ENCODE measurements at regions not wholly inside any gene's neighbourhood (a gene's known extent, or its start where the extent isn't known, plus 50 kb on each side); places are given as distances from the start of the nearest gene placed in this dataset.

DNA sequence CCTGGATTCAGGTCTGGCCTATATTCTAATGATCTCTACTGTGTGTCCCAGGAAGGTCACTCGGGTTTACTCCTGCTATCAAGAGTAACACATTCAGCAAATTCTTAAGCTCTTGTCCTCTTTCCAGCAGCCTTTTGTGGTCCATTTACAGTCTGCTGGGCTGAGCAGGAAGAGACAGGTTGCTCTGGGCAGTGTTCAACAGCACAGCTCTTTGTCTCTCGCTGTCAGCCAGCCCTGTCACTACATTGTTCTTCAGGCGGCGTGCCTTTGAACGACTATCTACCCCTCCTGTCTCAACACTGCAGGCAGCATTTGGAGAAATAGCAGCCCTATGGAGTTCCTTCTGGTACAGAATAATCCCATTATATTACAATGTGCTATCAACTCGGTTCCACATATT, 192.2 kb upstream of the TBX20 start:
- TF ChIP-seq, protein P1, sequence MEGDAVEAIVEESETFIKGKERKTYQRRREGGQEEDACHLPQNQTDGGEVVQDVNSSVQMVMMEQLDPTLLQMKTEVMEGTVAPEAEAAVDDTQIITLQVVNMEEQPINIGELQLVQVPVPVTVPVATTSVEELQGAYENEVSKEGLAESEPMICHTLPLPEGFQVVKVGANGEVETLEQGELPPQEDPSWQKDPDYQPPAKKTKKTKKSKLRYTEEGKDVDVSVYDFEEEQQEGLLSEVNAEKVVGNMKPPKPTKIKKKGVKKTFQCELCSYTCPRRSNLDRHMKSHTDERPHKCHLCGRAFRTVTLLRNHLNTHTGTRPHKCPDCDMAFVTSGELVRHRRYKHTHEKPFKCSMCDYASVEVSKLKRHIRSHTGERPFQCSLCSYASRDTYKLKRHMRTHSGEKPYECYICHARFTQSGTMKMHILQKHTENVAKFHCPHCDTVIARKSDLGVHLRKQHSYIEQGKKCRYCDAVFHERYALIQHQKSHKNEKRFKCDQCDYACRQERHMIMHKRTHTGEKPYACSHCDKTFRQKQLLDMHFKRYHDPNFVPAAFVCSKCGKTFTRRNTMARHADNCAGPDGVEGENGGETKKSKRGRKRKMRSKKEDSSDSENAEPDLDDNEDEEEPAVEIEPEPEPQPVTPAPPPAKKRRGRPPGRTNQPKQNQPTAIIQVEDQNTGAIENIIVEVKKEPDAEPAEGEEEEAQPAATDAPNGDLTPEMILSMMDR (conservative IDR thresholded peaks at IDR 0.05 in 1 of 2, IDR thresholded peaks at IDR 0.05 in 1 of 2; ENCODE audit: extremely low read depth in 1 of 2, insufficient read depth in 1 of 2, low read depth in 1 of 2, low read length in 2 of 2): no peak
- TF ChIP-seq EZH2 (IDR thresholded peaks at IDR 0.05; ENCODE audit: borderline replicate concordance, low read length): no peak

All from mammary epithelial cell (primary cell).